AG04449 (cell line): ENCODE measurements at regions not wholly inside any gene's neighbourhood (a gene's known extent, or its start where the extent isn't known, plus 50 kb on each side); places are given as distances from the start of the nearest gene placed in this dataset.

Experiments used
- CTCF ChIA-PET: fragments of 350-600 bp; formaldehyde crosslinking; extraction: SDS; loops from one replicate; lab custom pipeline; 2021; ENCODE audit warnings: antibody characterized with exemption; lab: Yijun Ruan, JAX
- POLR2A ChIA-PET: fragments of 400-600, 350-600 bp; formaldehyde crosslinking; extraction: SDS; loops from one replicate; lab custom pipeline; 2020; ENCODE audit warnings: antibody characterized with exemption, inconsistent platforms; lab: Yijun Ruan, JAX
- DNase-seq: peaks from one replicate; pipeline ENCODE4 v3.0.0-alpha.2; 2010; ENCODE audit warnings: low read depth, low spot score
- H3K4me3 ChIP-seq: 2 replicates; pipeline ENCODE4 v1.5.1; 2011; ENCODE audit warnings: low read depth, mild to moderate bottlenecking, control low read depth, low read length
- TF ChIP-seq, protein P1 (sequence below): IDR thresholded peaks from one replicate; pipeline ENCODE4 v1.5.1; 2011; ENCODE audit warnings: mild to moderate bottlenecking, moderate library complexity, low read length, control low read depth, inconsistent platforms; ENCODE audit not compliant: insufficient read depth; ENCODE audit errors: missing control alignments

DNA sequence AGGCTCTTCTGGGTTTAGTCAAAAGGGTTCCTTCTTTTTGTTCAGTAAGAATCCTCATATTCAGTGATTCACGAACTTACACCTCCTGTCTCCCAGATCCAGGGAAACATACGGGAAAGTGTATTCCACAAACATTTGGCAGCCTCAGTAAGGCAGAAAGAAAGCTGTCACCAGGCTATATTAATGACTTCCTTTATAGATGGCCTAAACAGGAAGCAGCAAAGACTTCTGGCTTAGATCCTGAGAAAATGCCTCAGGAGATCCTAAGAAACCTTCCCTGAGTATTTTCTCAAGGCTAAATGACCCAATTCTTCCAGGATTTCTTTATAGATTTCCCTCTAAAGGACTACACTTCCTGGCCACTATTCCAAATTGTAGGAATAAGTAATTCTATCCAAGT lies 1995.5 kb upstream of the CELF4 start:
- TF ChIP-seq, protein P1, sequence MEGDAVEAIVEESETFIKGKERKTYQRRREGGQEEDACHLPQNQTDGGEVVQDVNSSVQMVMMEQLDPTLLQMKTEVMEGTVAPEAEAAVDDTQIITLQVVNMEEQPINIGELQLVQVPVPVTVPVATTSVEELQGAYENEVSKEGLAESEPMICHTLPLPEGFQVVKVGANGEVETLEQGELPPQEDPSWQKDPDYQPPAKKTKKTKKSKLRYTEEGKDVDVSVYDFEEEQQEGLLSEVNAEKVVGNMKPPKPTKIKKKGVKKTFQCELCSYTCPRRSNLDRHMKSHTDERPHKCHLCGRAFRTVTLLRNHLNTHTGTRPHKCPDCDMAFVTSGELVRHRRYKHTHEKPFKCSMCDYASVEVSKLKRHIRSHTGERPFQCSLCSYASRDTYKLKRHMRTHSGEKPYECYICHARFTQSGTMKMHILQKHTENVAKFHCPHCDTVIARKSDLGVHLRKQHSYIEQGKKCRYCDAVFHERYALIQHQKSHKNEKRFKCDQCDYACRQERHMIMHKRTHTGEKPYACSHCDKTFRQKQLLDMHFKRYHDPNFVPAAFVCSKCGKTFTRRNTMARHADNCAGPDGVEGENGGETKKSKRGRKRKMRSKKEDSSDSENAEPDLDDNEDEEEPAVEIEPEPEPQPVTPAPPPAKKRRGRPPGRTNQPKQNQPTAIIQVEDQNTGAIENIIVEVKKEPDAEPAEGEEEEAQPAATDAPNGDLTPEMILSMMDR = no peak
- DNase-seq = no peak
- POLR2A ChIA-PET = no interaction called here
- H3K4me3 ChIP-seq = no peak overlapping the region
- CTCF ChIA-PET = no interaction called here

DNA sequence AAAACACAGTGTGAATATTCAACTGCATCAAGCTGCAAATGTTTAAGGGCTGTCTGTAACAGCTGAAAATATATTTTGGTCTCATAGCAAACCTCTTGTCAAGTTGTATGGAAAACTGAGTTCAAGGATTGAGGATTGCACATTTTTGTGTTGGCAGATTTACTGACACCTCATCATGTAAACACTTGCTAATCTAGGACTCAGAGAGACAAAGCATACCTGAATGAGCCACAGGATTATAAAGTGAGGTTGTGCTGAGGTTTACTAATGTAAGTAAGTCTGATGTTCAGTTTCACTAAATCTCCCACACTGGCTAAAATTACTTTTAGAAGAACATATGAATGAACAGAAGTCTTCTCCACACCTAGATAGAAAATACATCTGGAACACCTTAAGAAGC lies 1993.1 kb upstream of the CELF4 start:
- no peak for DNase-seq
- TF ChIP-seq, protein P1 = no peak
- CTCF ChIA-PET = no interaction called here

DNA sequence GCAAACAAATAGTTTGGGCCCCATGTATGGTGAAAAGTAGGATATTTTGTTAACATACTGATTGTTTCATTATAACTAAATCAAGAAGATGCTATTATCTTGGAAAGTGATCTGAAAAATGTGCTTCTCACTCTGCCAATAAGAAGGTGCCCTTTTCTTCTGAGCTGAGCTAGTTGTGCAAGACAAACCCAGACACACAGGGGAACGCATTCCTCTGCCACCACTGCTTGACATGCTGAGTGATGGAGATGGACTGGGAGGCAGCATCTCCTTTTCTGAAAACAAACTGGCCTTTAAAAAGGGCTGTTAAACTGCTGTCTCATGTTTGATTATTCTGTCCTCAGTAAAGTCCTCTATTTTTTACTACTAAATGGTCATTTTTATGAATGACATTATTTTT lies 1989.9 kb upstream of the CELF4 start:
- ChIA-PET CTCF (no interaction called here), POLR2A (no interaction called here)
- no peak for DNase-seq
- H3K4me3 ChIP-seq = no peak overlapping the region
- TF ChIP-seq, protein P1 = no peak

More for the DNA sequence above, 1993.1 kb upstream of the CELF4 start:
- H3K4me3 ChIP-seq = no peak overlapping the region
- POLR2A ChIA-PET = no interaction called here

DNA sequence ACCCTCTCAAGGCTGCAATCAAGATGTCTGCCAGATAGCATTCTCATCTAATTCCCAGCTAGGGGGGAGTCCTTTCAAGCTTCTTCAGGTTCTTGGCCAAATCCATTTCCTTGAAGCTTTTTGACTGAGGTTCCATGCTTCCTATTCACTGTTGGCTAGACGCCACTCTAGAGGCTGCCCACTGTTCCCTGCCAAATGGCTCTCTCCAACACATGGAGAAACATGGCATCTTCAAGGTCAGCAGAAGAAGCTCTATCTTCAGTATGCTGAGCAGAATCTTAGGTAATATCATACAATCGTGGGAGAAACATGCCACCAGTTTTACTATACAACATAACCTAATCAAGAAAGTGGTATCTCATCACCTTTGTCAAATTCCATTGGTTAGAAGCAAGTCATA lies 1985.1 kb upstream of the CELF4 start:
- CTCF ChIA-PET = no interaction called here
- POLR2A ChIA-PET = no interaction called here
- no peak overlapping the region for H3K4me3 ChIP-seq
- no peak for DNase-seq
- TF ChIP-seq, protein P1 = no peak

DNA sequence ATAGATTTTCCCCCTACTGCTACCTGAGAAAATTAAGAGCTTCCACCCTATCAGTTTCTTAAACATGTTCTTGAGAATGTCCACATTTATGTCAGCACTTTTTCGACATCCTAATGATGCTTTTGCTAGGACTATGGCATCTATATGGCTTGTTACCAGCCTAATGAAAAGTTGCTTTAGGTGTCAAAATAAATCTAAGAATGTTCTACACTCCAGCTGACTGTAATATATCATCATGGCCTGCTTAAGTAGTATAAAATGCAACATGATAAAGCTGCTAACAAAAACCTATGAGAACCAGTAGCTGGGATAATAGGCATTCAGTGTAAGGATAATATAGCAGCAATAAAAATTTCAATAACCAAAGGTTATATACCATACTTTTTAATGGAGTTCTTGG lies 1983.5 kb upstream of the CELF4 start:
- ChIA-PET CTCF (no interaction called here), POLR2A (no interaction called here)
- TF ChIP-seq, protein P1 = no peak
- no peak for DNase-seq
- no peak overlapping the region for H3K4me3 ChIP-seq

DNA sequence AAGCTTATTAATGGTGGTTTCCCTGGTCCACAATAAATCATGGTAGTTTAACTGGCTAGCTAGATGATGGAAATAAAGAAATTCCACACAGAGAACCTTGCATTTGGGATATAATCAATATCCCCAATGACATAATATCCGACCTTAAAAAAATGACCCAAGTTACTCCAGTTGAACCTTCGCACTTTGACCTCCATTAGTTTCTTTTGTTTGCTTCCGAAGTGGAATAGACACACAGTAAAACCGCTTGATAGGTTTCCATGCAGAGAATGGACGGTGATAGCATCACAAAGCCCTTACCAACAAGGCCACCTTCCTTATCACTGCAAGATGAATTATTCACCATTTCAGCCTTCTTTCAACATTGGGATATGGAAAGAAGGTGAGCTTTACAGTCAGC lies 1966.1 kb upstream of the CELF4 start:
- POLR2A ChIA-PET = no interaction called here
- CTCF ChIA-PET = interaction anchor here (1.5 kb wide), 1 partner anchor 10 kb away, joined by 4 read pairs; no protein-coding TSS in a partner anchor
- TF ChIP-seq, protein P1 = no peak
- no peak overlapping the region for H3K4me3 ChIP-seq
- no peak for DNase-seq
